ENCODE measurements at regions not wholly inside any gene's neighbourhood (a gene's known extent, or its start where the extent isn't known, plus 50 kb on each side); places are given as distances from the start of the nearest gene placed in this dataset.

GRCh38 chr13:73960474-73960873, 173.7 kb downstream of the KLF12 start:
- DNase-seq: no peak

GRCh38 chr13:73958657-73959397, 175.4 kb downstream of the KLF12 start:
- no peak for DNase-seq

GRCh38 chr13:73957889-73958288, 176.3 kb downstream of the KLF12 start:
- DNase-seq: no peak

- DNase-seq: no peak
These were observed 177.3 kb downstream of the KLF12 start for GRCh38 chr13:73956795-73957408.

GRCh38 chr13:73955977-73956500, 178.2 kb downstream of the KLF12 start:
- no peak for DNase-seq

GRCh38 chr13:73954808-73955207, 179.4 kb downstream of the KLF12 start:
- no peak for DNase-seq

- DNase-seq: no peak
These were observed 181.6 kb downstream of the KLF12 start for GRCh38 chr13:73952648-73953047.

GRCh38 chr13:73948848-73949529, 185.2 kb downstream of the KLF12 start:
- DNase-seq: no peak

- no peak for DNase-seq
These were observed 188.3 kb downstream of the KLF12 start for GRCh38 chr13:73945871-73946270.

GRCh38 chr13:73945382-73945781, 188.8 kb downstream of the KLF12 start:
- no peak for DNase-seq

GRCh38 chr13:73943965-73944233, 190.3 kb downstream of the KLF12 start:
- DNase-seq: no peak

GRCh38 chr13:73943137-73943964, 190.9 kb downstream of the KLF12 start:
- no peak for DNase-seq

GRCh38 chr13:73941752-73942151, 192.5 kb downstream of the KLF12 start:
- no peak for DNase-seq

- DNase-seq: no peak
These were observed 194.1 kb downstream of the KLF12 start for GRCh38 chr13:73940098-73940497.

- no peak for DNase-seq
These were observed 194.6 kb downstream of the KLF12 start for GRCh38 chr13:73939603-73940002.

- no peak for DNase-seq
These were observed 195.2 kb downstream of the KLF12 start for GRCh38 chr13:73939071-73939380.

GRCh38 chr13:73938372-73939070, 195.7 kb downstream of the KLF12 start:
- DNase-seq: no peak

GRCh38 chr13:73937441-73937840, 196.8 kb downstream of the KLF12 start:
- DNase-seq: no peak

GRCh38 chr13:73935991-73936390, 198.2 kb downstream of the KLF12 start:
- no peak for DNase-seq

- DNase-seq: no peak
These were observed 199.4 kb downstream of the KLF12 start for GRCh38 chr13:73934771-73935170.

GRCh38 chr13:73934215-73934641, 200.0 kb downstream of the KLF12 start:
- no peak for DNase-seq

- DNase-seq: no peak
These were observed 200.4 kb downstream of the KLF12 start for GRCh38 chr13:73933795-73934194.

GRCh38 chr13:73932091-73932490, 202.1 kb downstream of the KLF12 start:
- DNase-seq: no peak

All from suppressor macrophage treated with lipopolysaccharide for 1 hour (primary cell).